BE2C (cell line): ENCODE measurements at regions not wholly inside any gene's neighbourhood (a gene's known extent, or its start where the extent isn't known, plus 50 kb on each side); places are given as distances from the start of the nearest gene placed in this dataset.

Source experiments
- DNase-seq: peaks from one replicate; pipeline ENCODE4 v3.0.0-alpha.2; 2020
- H3K27me3 ChIP-seq: fragments of 250-450 bp; sonication (Bioruptor Pico); 2 replicates; pipeline ENCODE4 v1.5.1; 2020; ENCODE audit warnings: mild to moderate bottlenecking
- H3K36me3 ChIP-seq: fragments of 250-450 bp; sonication (Bioruptor Pico); 2 replicates; pipeline ENCODE4 v1.5.1; 2020; ENCODE audit warnings: mild to moderate bottlenecking
- H3K4me1 ChIP-seq: fragments of 250-450 bp; sonication (Bioruptor Pico); 2 replicates; pipeline ENCODE4 v1.5.1; 2020
- H3K4me3 ChIP-seq: 2 replicates; pipeline ENCODE4 v1.5.1; 2011; ENCODE audit warnings: low read depth, low read length
- H3K9me3 ChIP-seq: fragments of 250-450 bp; sonication (Bioruptor Pico); 2 replicates; pipeline ENCODE4 v1.5.1; 2020
- CTCF ChIP-seq: IDR thresholded peaks from 2 replicates; pipeline ENCODE4 v1.5.1; 2012; ENCODE audit warnings: mild to moderate bottlenecking, low read depth, low read length

GRCh38 chr3:117874028-117874690 is 1160.5 kb downstream of the IGSF11 start:
- Histone ChIP-seq H3K4me3 (peak overlapping the region; percentile 30), H3K9me3 (0 out of 2 replicates have a peak, but pooled peaks cover 2% of the 10 kb centered on the region), H3K27me3 (no peaks in the 10 kb centered on the region), H3K36me3 (no peaks in the 10 kb centered on the region; the same call in 1 of the 2 replicates), H3K4me1 (peaks cover 42% of the 10 kb centered on the region)
- peak; percentile 12 for DNase-seq
- no peak for TF ChIP-seq CTCF

- H3K27me3 ChIP-seq = no peaks in the 10 kb centered on the region
- 0 out of 2 replicates have a peak, but pooled peaks cover 2% of the 10 kb centered on the region for H3K9me3 ChIP-seq
- no peak overlapping the region for H3K4me3 ChIP-seq
- no peak for TF ChIP-seq CTCF
- H3K4me1 ChIP-seq = peaks cover 46% of the 10 kb centered on the region
- no peak for DNase-seq
- no peaks in the 10 kb centered on the region for H3K36me3 ChIP-seq
Observed at GRCh38 chr3:117874904-117875874, 1159.5 kb downstream of the IGSF11 start.

- peaks cover 51% of the 10 kb centered on the region for H3K4me1 ChIP-seq
- H3K9me3 ChIP-seq = 0 out of 2 replicates have a peak, but pooled peaks cover 2% of the 10 kb centered on the region
- DNase-seq = no peak
- no peaks in the 10 kb centered on the region for H3K27me3 ChIP-seq
- no peaks in the 10 kb centered on the region for H3K36me3 ChIP-seq
- TF ChIP-seq CTCF = no peak
- H3K4me3 ChIP-seq = no peak overlapping the region
Observed at GRCh38 chr3:117875887-117876286, 1158.8 kb downstream of the IGSF11 start.

GRCh38 chr3:117880638-117881037 is 1154.0 kb downstream of the IGSF11 start:
- Histone ChIP-seq H3K36me3 (no peaks in the 10 kb centered on the region; the same call in 1 of the 2 replicates), H3K9me3 (0 out of 2 replicates have a peak, but pooled peaks cover 2% of the 10 kb centered on the region), H3K4me1 (peaks cover 41% of the 10 kb centered on the region), H3K27me3 (no peaks in the 10 kb centered on the region), H3K4me3 (no peak overlapping the region)
- TF ChIP-seq CTCF = no peak
- DNase-seq = no peak

GRCh38 chr3:117881210-117881609 is 1153.4 kb downstream of the IGSF11 start:
- Histone ChIP-seq H3K27me3 (no peaks in the 10 kb centered on the region), H3K36me3 (no peaks in the 10 kb centered on the region; the same call in 1 of the 2 replicates), H3K9me3 (0 out of 2 replicates have a peak, but pooled peaks cover 2% of the 10 kb centered on the region), H3K4me3 (no peak overlapping the region), H3K4me1 (peaks cover 42% of the 10 kb centered on the region)
- no peak for DNase-seq
- no peak for TF ChIP-seq CTCF
